ENCODE measurements at regions not wholly inside any gene's neighbourhood (a gene's known extent, or its start where the extent isn't known, plus 50 kb on each side); places are given as distances from the start of the nearest gene placed in this dataset.
"Not testable (repeated sequence)": the region's sequence is repeated elsewhere in the genome, so short reads cannot be mapped to it uniquely, and the experiment has no call there.

- WGBS (ENCODE audit: insufficient coverage, low coverage, low lambda C conversion rate, missing lambda C conversion rate), result 39% methylated on average over 1 of the region's 1 CpG
- Histone ChIP-seq H3K4me1 (no peaks in the 10 kb centered on the region), H3K36me3 (no peaks in the 10 kb centered on the region), H3K27me3 (no peaks in the 10 kb centered on the region), H3K27ac (no peak overlapping the region), H3K4me3 (no peak overlapping the region), H3K9me3 (no peaks in the 10 kb centered on the region)
- ATAC-seq (no peak), DNase-seq (no peak)
- TF ChIP-seq POLR2A (IDR thresholded peaks at IDR 0.05), result no peak
- no peak for TF ChIP-seq CTCF (IDR thresholded peaks at IDR 0.05)
- intact Hi-C loops (cut with DNase I), result no loop called here
Observed at GRCh38 chr7:79997345-79997744, 137.3 kb upstream of the GNAI1 start.

- DNase-seq; H3K36me3 ChIP-seq; H3K4me1 ChIP-seq; H3K9me3 ChIP-seq; intact Hi-C loops (cut with DNase I); ATAC-seq; H3K27ac ChIP-seq; H3K27me3 ChIP-seq; H3K4me3 ChIP-seq: not testable (repeated sequence)
- 75% methylated on average over 3 of the region's 3 CpGs for WGBS (ENCODE audit: insufficient coverage, low coverage, low lambda C conversion rate, missing lambda C conversion rate)
Observed at GRCh38 chr7:79995741-79996140, 138.9 kb upstream of the GNAI1 start.

GRCh38 chr7:79988653-79989052 lies 146.0 kb upstream of the GNAI1 start:
- DNase-seq (no peak), ATAC-seq (no peak)
- Histone ChIP-seq H3K9me3 (no peaks in the 10 kb centered on the region), H3K4me3 (no peak overlapping the region), H3K27me3 (no peaks in the 10 kb centered on the region), H3K36me3 (no peaks in the 10 kb centered on the region), H3K4me1 (no peaks in the 10 kb centered on the region), H3K27ac (no peak overlapping the region)
- TF ChIP-seq CTCF (IDR thresholded peaks at IDR 0.05) (no peak), POLR2A (IDR thresholded peaks at IDR 0.05) (no peak)
- intact Hi-C loops (cut with DNase I), result no loop called here
- 67% methylated on average over 1 of the region's 1 CpG for WGBS (ENCODE audit: insufficient coverage, low coverage, low lambda C conversion rate, missing lambda C conversion rate)

- TF ChIP-seq CTCF (IDR thresholded peaks at IDR 0.05), result no peak
- TF ChIP-seq POLR2A (IDR thresholded peaks at IDR 0.05), result no peak
- Histone ChIP-seq H3K27me3 (no peaks in the 10 kb centered on the region), H3K4me3 (no peak overlapping the region), H3K36me3 (no peaks in the 10 kb centered on the region), H3K4me1 (no peaks in the 10 kb centered on the region), H3K27ac (no peak overlapping the region), H3K9me3 (no peaks in the 10 kb centered on the region)
- DNase-seq (no peak), ATAC-seq (no peak)
- intact Hi-C loops (cut with DNase I), result no loop called here
- WGBS (ENCODE audit: insufficient coverage, low coverage, low lambda C conversion rate, missing lambda C conversion rate), result 41% methylated on average over 2 of the region's 2 CpGs
Observed at GRCh38 chr7:79984210-79984609, 150.4 kb upstream of the GNAI1 start.

- Histone ChIP-seq H3K4me1 (no peaks in the 10 kb centered on the region), H3K27me3 (no peaks in the 10 kb centered on the region), H3K27ac (no peak overlapping the region), H3K9me3 (no peaks in the 10 kb centered on the region), H3K4me3 (no peak overlapping the region), H3K36me3 (no peaks in the 10 kb centered on the region)
- 31% methylated on average over 2 of the region's 2 CpGs for WGBS (ENCODE audit: insufficient coverage, low coverage, low lambda C conversion rate, missing lambda C conversion rate)
- DNase-seq (no peak), ATAC-seq (no peak)
- no peak for TF ChIP-seq POLR2A (IDR thresholded peaks at IDR 0.05)
- TF ChIP-seq CTCF (IDR thresholded peaks at IDR 0.05), result no peak
- intact Hi-C loops (cut with DNase I), result no loop called here
Observed at GRCh38 chr7:79982141-79982770, 152.4 kb upstream of the GNAI1 start.

Data from right lobe of liver (tissue), 6 donors.